AG04450 (cell line): ENCODE measurements at regions not wholly inside any gene's neighbourhood (a gene's known extent, or its start where the extent isn't known, plus 50 kb on each side); places are given as distances from the start of the nearest gene placed in this dataset.

Experiments used
- CTCF ChIA-PET: fragments of 300-600, 350-600 bp; formaldehyde crosslinking; extraction: SDS; loops from one replicate; lab custom pipeline; 2022; ENCODE audit warnings: antibody characterized with exemption, inconsistent platforms; lab: Charles Lee
- POLR2A ChIA-PET: fragments of 350-600 bp; formaldehyde crosslinking; extraction: SDS; loops from one replicate; lab custom pipeline; 2021; ENCODE audit warnings: antibody characterized with exemption, inconsistent platforms; lab: Yijun Ruan, JAX
- DNase-seq: peaks from one replicate; pipeline ENCODE4 v3.0.0-alpha.2; 2011; ENCODE audit warnings: low read depth, low spot score
- H3K27ac ChIP-seq: one replicate; pipeline ENCODE4 v1.5.1; 2012; ENCODE audit warnings: low read depth, low read length, control low read depth
- H3K27me3 ChIP-seq: one replicate; pipeline ENCODE4 v1.6.0; 2012; ENCODE audit warnings: low read length; ENCODE audit not compliant: control insufficient read depth, insufficient read depth
- H3K4me3 ChIP-seq: 2 replicates; pipeline ENCODE4 v1.5.1; 2011; ENCODE audit warnings: mild to moderate bottlenecking, low read depth, low read length, control low read depth
- H3K9me3 ChIP-seq: 2 replicates; pipeline ENCODE4 v1.5.1; 2012; ENCODE audit warnings: low read length; ENCODE audit not compliant: control insufficient read depth, insufficient read depth
- CTCF ChIP-seq: IDR thresholded peaks from 2 replicates; pipeline ENCODE4 v1.5.1; 2011; ENCODE audit warnings: low read depth, low read length, control low read depth, inconsistent platforms

GRCh38 chr22:48902001-48902869 lies 925.4 kb downstream of the BRD1 start:
- Histone ChIP-seq H3K27ac (no peak overlapping the region), H3K4me3 (no peak overlapping the region), H3K27me3 (no peaks in the 10 kb centered on the region), H3K9me3 (peaks cover 94% of the 10 kb centered on the region)
- no peak for DNase-seq
- no peak for TF ChIP-seq CTCF
- CTCF ChIA-PET: no interaction called here
- POLR2A ChIA-PET: no interaction called here

- peaks cover 95% of the 10 kb centered on the region for H3K9me3 ChIP-seq
- H3K4me3 ChIP-seq: no peak overlapping the region
- no peak for DNase-seq
- TF ChIP-seq CTCF: no peak
- POLR2A ChIA-PET: no interaction called here
- no peaks in the 10 kb centered on the region for H3K27me3 ChIP-seq
- CTCF ChIA-PET: no interaction called here
- H3K27ac ChIP-seq: no peak overlapping the region
Observed at GRCh38 chr22:48901324-48901723, 926.3 kb downstream of the BRD1 start.

- ChIA-PET POLR2A (no interaction called here), CTCF (no interaction called here)
- TF ChIP-seq CTCF: no peak
- DNase-seq: no peak
- no peaks in the 10 kb centered on the region for H3K27me3 ChIP-seq
- peaks cover 94% of the 10 kb centered on the region for H3K9me3 ChIP-seq
- no peak overlapping the region for H3K4me3 ChIP-seq
- H3K27ac ChIP-seq: no peak overlapping the region
Observed at GRCh38 chr22:48900626-48901025, 927.0 kb downstream of the BRD1 start.

GRCh38 chr22:48900327-48900597 lies 927.4 kb downstream of the BRD1 start:
- Histone ChIP-seq H3K27me3 (no peaks in the 10 kb centered on the region), H3K27ac (no peak overlapping the region), H3K9me3 (peaks cover 94% of the 10 kb centered on the region), H3K4me3 (no peak overlapping the region)
- TF ChIP-seq CTCF: no peak
- CTCF ChIA-PET: no interaction called here
- POLR2A ChIA-PET: no interaction called here
- DNase-seq: no peak

GRCh38 chr22:48899523-48900326 lies 927.9 kb downstream of the BRD1 start:
- CTCF ChIA-PET: no interaction called here

More at GRCh38 chr22:48899523-48900326, 927.9 kb downstream of the BRD1 start:
- Histone ChIP-seq H3K27ac (no peak overlapping the region), H3K9me3 (peaks cover 94% of the 10 kb centered on the region), H3K4me3 (no peak overlapping the region), H3K27me3 (no peaks in the 10 kb centered on the region)
- POLR2A ChIA-PET: no interaction called here
- no peak for TF ChIP-seq CTCF
- DNase-seq: no peak
